ENCODE measurements at regions not wholly inside any gene's neighbourhood (a gene's known extent, or its start where the extent isn't known, plus 50 kb on each side); places are given as distances from the start of the nearest gene placed in this dataset.

GRCh38 chr6:82074556-82074955 is 173.0 kb downstream of the IBTK start:
- Histone ChIP-seq H3K36me3 (ENCODE audit: insufficient read depth, low read length) (no peaks in the 10 kb centered on the region), H4K20me1 (ENCODE audit: insufficient read depth, low read length) (no peaks in the 10 kb centered on the region), H3K27me3 (ENCODE audit: insufficient read depth, low read length, poor library complexity) (no peaks in the 10 kb centered on the region), H3K4me2 (ENCODE audit: insufficient read depth, low read length) (no peak overlapping the region), H2AFZ (ENCODE audit: low read depth, low read length) (no peak overlapping the region), H3K9me3 (ENCODE audit: insufficient read depth, low read length, severe bottlenecking) (no peaks in the 10 kb centered on the region), H3K4me1 (ENCODE audit: insufficient read depth, low read length) (0 out of 2 replicates have a peak, but pooled peaks cover 5% of the 10 kb centered on the region), H3K4me3 (ENCODE audit: low read depth in 1 of 2, low read length in 2 of 2) (no peak overlapping the region), H3K79me2 (ENCODE audit: insufficient read depth, low read length) (no peaks in the 10 kb centered on the region), H3K9ac (ENCODE audit: low read depth, low read length) (no peak overlapping the region), H3K27ac (ENCODE audit: low read length) (no peak overlapping the region)
- TF ChIP-seq CTCF (IDR thresholded peaks at IDR 0.05; ENCODE audit: borderline replicate concordance, extremely low read depth, low read length, poor library complexity, severe bottlenecking) = no peak
- no peak for TF ChIP-seq EZH2 (IDR thresholded peaks at IDR 0.05; ENCODE audit: borderline replicate concordance, low read depth, low read length, severe bottlenecking)
- DNase-seq (no peak), ATAC-seq (ENCODE audit: insufficient read depth, low read depth) (no peak)

DNA sequence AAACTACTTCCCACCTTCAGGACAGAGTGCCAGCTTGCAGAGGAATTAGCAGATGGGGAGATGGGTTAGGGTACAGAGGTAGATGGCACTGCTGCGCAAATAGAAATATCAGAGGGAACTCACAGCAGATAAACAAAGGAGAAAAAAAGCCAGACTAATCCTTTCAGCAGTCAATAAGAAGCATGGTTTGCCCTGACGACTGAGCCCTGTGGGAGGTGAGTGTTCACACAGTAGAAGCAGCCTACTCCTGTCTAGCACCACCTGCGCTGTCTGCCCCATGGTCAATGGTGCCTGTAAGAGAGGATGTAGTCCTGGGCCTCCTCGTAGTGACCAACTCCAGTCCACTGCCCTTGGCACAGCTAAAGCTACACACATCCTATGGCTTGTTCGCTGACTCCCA is 174.1 kb downstream of the IBTK start:
- DNase-seq = no peak

DNA sequence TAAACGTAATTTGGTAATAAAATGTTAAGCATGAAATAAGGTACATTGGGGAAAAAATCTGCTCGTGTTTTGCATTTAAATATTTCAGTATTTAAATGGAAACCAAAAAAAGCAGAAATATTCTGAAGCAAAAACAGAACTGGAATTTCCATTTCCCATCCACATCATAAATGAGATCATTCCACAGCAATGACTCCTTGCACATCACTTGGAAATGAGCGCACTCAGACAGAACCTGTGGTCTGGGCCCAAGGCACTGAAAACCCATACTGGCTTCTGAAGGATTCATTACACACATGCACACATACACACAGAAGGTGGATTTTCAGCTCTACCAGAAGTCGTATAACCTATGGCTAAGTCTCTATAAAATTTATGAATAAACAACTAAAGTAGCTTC is 174.8 kb downstream of the IBTK start:
- TF ChIP-seq CTCF (IDR thresholded peaks at IDR 0.05; ENCODE audit: borderline replicate concordance, extremely low read depth, low read length, poor library complexity, severe bottlenecking) = no peak
- TF ChIP-seq EZH2 (IDR thresholded peaks at IDR 0.05; ENCODE audit: borderline replicate concordance, low read depth, low read length, severe bottlenecking) = no peak
- Histone ChIP-seq H3K9ac (ENCODE audit: low read depth, low read length) (no peak overlapping the region), H3K79me2 (ENCODE audit: insufficient read depth, low read length) (no peaks in the 10 kb centered on the region), H3K27me3 (ENCODE audit: insufficient read depth, low read length, poor library complexity) (no peaks in the 10 kb centered on the region), H3K27ac (ENCODE audit: low read length) (no peak overlapping the region), H3K4me3 (ENCODE audit: low read depth in 1 of 2, low read length in 2 of 2) (no peak overlapping the region), H2AFZ (ENCODE audit: low read depth, low read length) (no peak overlapping the region), H3K36me3 (ENCODE audit: insufficient read depth, low read length) (no peaks in the 10 kb centered on the region), H3K4me2 (ENCODE audit: insufficient read depth, low read length) (no peak overlapping the region), H4K20me1 (ENCODE audit: insufficient read depth, low read length) (no peaks in the 10 kb centered on the region), H3K9me3 (ENCODE audit: insufficient read depth, low read length, severe bottlenecking) (no peaks in the 10 kb centered on the region), H3K4me1 (ENCODE audit: insufficient read depth, low read length) (0 out of 2 replicates have a peak, but pooled peaks cover 6% of the 10 kb centered on the region)
- DNase-seq = no peak
- ATAC-seq (ENCODE audit: insufficient read depth, low read depth) = no peak

More for the DNA sequence above, 174.1 kb downstream of the IBTK start:
- TF ChIP-seq EZH2 (IDR thresholded peaks at IDR 0.05; ENCODE audit: borderline replicate concordance, low read depth, low read length, severe bottlenecking) = no peak
- no peak for TF ChIP-seq CTCF (IDR thresholded peaks at IDR 0.05; ENCODE audit: borderline replicate concordance, extremely low read depth, low read length, poor library complexity, severe bottlenecking)
- H2AFZ ChIP-seq (ENCODE audit: low read depth, low read length) = no peak overlapping the region
- ATAC-seq (ENCODE audit: insufficient read depth, low read depth) = no peak
- no peaks in the 10 kb centered on the region for H3K36me3 ChIP-seq (ENCODE audit: insufficient read depth, low read length)
- H3K9ac ChIP-seq (ENCODE audit: low read depth, low read length) = no peak overlapping the region
- no peak overlapping the region for H3K27ac ChIP-seq (ENCODE audit: low read length)
- no peaks in the 10 kb centered on the region for H3K27me3 ChIP-seq (ENCODE audit: insufficient read depth, low read length, poor library complexity)
- H3K4me2 ChIP-seq (ENCODE audit: insufficient read depth, low read length) = no peak overlapping the region
- H3K9me3 ChIP-seq (ENCODE audit: insufficient read depth, low read length, severe bottlenecking) = no peaks in the 10 kb centered on the region
- no peaks in the 10 kb centered on the region for H4K20me1 ChIP-seq (ENCODE audit: insufficient read depth, low read length)
- H3K4me3 ChIP-seq (ENCODE audit: low read depth in 1 of 2, low read length in 2 of 2) = no peak overlapping the region
- H3K4me1 ChIP-seq (ENCODE audit: insufficient read depth, low read length) = 0 out of 2 replicates have a peak, but pooled peaks cover 5% of the 10 kb centered on the region
- no peaks in the 10 kb centered on the region for H3K79me2 ChIP-seq (ENCODE audit: insufficient read depth, low read length)

- H3K27ac ChIP-seq (ENCODE audit: low read length) = no peak overlapping the region
Observed at GRCh38 chr6:82072121-82072521, 175.4 kb downstream of the IBTK start.

More at GRCh38 chr6:82072121-82072521, 175.4 kb downstream of the IBTK start:
- Histone ChIP-seq H4K20me1 (ENCODE audit: insufficient read depth, low read length) (no peaks in the 10 kb centered on the region), H3K27me3 (ENCODE audit: insufficient read depth, low read length, poor library complexity) (no peaks in the 10 kb centered on the region), H3K4me2 (ENCODE audit: insufficient read depth, low read length) (no peak overlapping the region), H3K9me3 (ENCODE audit: insufficient read depth, low read length, severe bottlenecking) (no peaks in the 10 kb centered on the region), H2AFZ (ENCODE audit: low read depth, low read length) (peak overlapping the region; percentile 19; the same call in 1 of the 2 replicates), H3K4me1 (ENCODE audit: insufficient read depth, low read length) (peaks cover 12% of the 10 kb centered on the region), H3K9ac (ENCODE audit: low read depth, low read length) (no peak overlapping the region), H3K79me2 (ENCODE audit: insufficient read depth, low read length) (no peaks in the 10 kb centered on the region), H3K4me3 (ENCODE audit: low read depth in 1 of 2, low read length in 2 of 2) (no peak overlapping the region), H3K36me3 (ENCODE audit: insufficient read depth, low read length) (no peaks in the 10 kb centered on the region)
- TF ChIP-seq CTCF (IDR thresholded peaks at IDR 0.05; ENCODE audit: borderline replicate concordance, extremely low read depth, low read length, poor library complexity, severe bottlenecking) (no peak), EZH2 (IDR thresholded peaks at IDR 0.05; ENCODE audit: borderline replicate concordance, low read depth, low read length, severe bottlenecking) (no peak)
- no peak for DNase-seq
- ATAC-seq (ENCODE audit: insufficient read depth, low read depth) = no peak

All from DND-41 (cell line).